HG03575 (cell line): ENCODE measurements at regions not wholly inside any gene's neighbourhood (a gene's known extent, or its start where the extent isn't known, plus 50 kb on each side); places are given as distances from the start of the nearest gene placed in this dataset.
"Not testable (repeated sequence)": the region's sequence is repeated elsewhere in the genome, so short reads cannot be mapped to it uniquely, and the experiment has no call there.

Source experiments
- ATAC-seq: cut with Tn5 transposase; IDR thresholded peaks from one replicate; pipeline ENCODE4 v1.9.1; 2021; ENCODE audit not compliant: unreplicated experiment, insufficient number of reproducible peaks, low FRiP score; ENCODE audit errors: extremely low read depth

GRCh38 chr12:47328831-47329545 is 249.2 kb upstream of the AMIGO2 start:
- ATAC-seq = no peak

- no peak for ATAC-seq
Observed at GRCh38 chr12:47326190-47326589, 246.4 kb upstream of the AMIGO2 start.

GRCh38 chr12:47323802-47324201 is 244.0 kb upstream of the AMIGO2 start:
- no peak for ATAC-seq

- ATAC-seq = no peak
Observed at GRCh38 chr12:47321436-47321835, 241.7 kb upstream of the AMIGO2 start.

- no peak for ATAC-seq
Observed at GRCh38 chr12:47319746-47320145, 240.0 kb upstream of the AMIGO2 start.

- no peak for ATAC-seq
Observed at GRCh38 chr12:47318963-47319362, 239.2 kb upstream of the AMIGO2 start.

GRCh38 chr12:47317175-47317915 is 237.6 kb upstream of the AMIGO2 start:
- no peak for ATAC-seq

- no peak for ATAC-seq
Observed at GRCh38 chr12:47316609-47317049, 236.9 kb upstream of the AMIGO2 start.

- no peak for ATAC-seq
Observed at GRCh38 chr12:47314996-47315395, 235.2 kb upstream of the AMIGO2 start.

- peak; percentile 83 for ATAC-seq
Observed at GRCh38 chr12:47312808-47313426, 233.2 kb upstream of the AMIGO2 start.

- no peak for ATAC-seq
Observed at GRCh38 chr12:47312147-47312546, 232.4 kb upstream of the AMIGO2 start.

- ATAC-seq = no peak
Observed at GRCh38 chr12:47311568-47311967, 231.8 kb upstream of the AMIGO2 start.

- ATAC-seq = no peak
Observed at GRCh38 chr12:47311010-47311409, 231.3 kb upstream of the AMIGO2 start.

GRCh38 chr12:47308672-47309071 is 228.9 kb upstream of the AMIGO2 start:
- ATAC-seq = no peak

- ATAC-seq = no peak
Observed at GRCh38 chr12:47307680-47308399, 228.1 kb upstream of the AMIGO2 start.

- not testable (repeated sequence) for ATAC-seq
Observed at GRCh38 chr12:47306773-47307679, 227.3 kb upstream of the AMIGO2 start.

- no peak for ATAC-seq
Observed at GRCh38 chr12:47306130-47306529, 226.4 kb upstream of the AMIGO2 start.

- no peak for ATAC-seq
Observed at GRCh38 chr12:47305464-47305863, 225.7 kb upstream of the AMIGO2 start.
